OCI-LY1 (cell line): ENCODE measurements at regions not wholly inside any gene's neighbourhood (a gene's known extent, or its start where the extent isn't known, plus 50 kb on each side); places are given as distances from the start of the nearest gene placed in this dataset.

Source experiments
- CTCF ChIP-seq: fragments of 200-600 bp; sonication (generic), shearing (Covaris generic); IDR thresholded peaks from 2 replicates; pipeline ENCODE4 v1.5.1; 2017; ENCODE audit warnings: mild to moderate bottlenecking, antibody characterized with exemption, low read length, moderate library complexity, mixed read lengths
- EZH2 ChIP-seq: fragments of 200-600 bp; sonication (generic), shearing (Covaris generic); IDR thresholded peaks from 2 replicates; pipeline ENCODE4 v1.8.0; 2017; ENCODE audit warnings: borderline replicate concordance, mixed run types, mild to moderate bottlenecking, antibody characterized with exemption, low read length, moderate library complexity, mixed read lengths

- no peak for TF ChIP-seq CTCF
- TF ChIP-seq EZH2 = no peak
These were observed 1244.5 kb downstream of the CDH11 start for GRCh38 chr16:63877401-63877800.
